ENCODE measurements at regions not wholly inside any gene's neighbourhood (a gene's known extent, or its start where the extent isn't known, plus 50 kb on each side); places are given as distances from the start of the nearest gene placed in this dataset.
"Not testable (repeated sequence)": the region's sequence is repeated elsewhere in the genome, so short reads cannot be mapped to it uniquely, and the experiment has no call there.

DNA sequence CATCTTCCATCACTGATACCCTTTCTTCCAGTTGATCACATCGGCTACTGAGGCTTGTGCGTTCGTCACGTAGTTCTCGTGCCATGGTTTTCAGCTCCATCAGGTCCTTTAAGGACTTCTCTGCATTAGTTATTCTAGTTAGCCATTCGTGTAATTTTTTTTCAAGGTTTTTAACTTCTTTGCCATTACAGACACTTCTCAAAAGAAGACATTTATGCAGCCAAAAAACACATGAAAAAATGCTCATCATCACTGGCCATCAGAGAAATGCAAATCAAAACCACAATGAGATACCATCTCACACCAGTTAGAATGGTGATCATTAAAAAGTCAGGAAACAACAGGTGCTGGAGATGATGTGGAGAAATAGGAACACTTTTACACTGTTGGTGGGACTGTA is 430.7 kb downstream of the DOK5 start:
- not testable (repeated sequence) for H3K36me3 ChIP-seq (ENCODE audit: control insufficient read depth in 3 of 3, insufficient read depth in 2 of 3, low read depth in 1 of 3, low read length in 3 of 3); H3K4me1 ChIP-seq (ENCODE audit: control insufficient read depth in 3 of 3, insufficient read depth in 2 of 3, low read depth in 1 of 3, low read length in 2 of 3); FAIRE-seq; DNase-seq; H3K27me3 ChIP-seq (ENCODE audit: control insufficient read depth in 3 of 3, insufficient read depth in 3 of 3, low read length in 3 of 3); H3K9me3 ChIP-seq (ENCODE audit: control insufficient read depth in 2 of 2, insufficient read depth in 1 of 2, low read depth in 1 of 2, low read length in 1 of 2); H3K27ac ChIP-seq (ENCODE audit: low read depth in 1 of 3, low read length in 2 of 3); H3K4me3 ChIP-seq (ENCODE audit: low read depth in 1 of 3, low read length in 3 of 3)
- 84 to 96% (median 90%) methylated on average over 6 of the region's 6 CpGs for WGBS, 3 donors

GRCh38 chr20:54897787-54898186 is 422.4 kb downstream of the DOK5 start:
- 83 to 90% (median 87%) methylated on average over 6 of the region's 6 CpGs for WGBS, 3 donors
- no peak for DNase-seq

GRCh38 chr20:54891907-54892306 is 416.5 kb downstream of the DOK5 start:
- Histone ChIP-seq H3K27me3 (ENCODE audit: control insufficient read depth in 3 of 3, insufficient read depth in 3 of 3, low read length in 3 of 3) (no peaks in the 10 kb centered on the region), H3K4me3 (ENCODE audit: low read depth in 1 of 3, low read length in 3 of 3) (no peak overlapping the region), H3K4me1 (ENCODE audit: control insufficient read depth in 3 of 3, insufficient read depth in 2 of 3, low read depth in 1 of 3, low read length in 2 of 3) (no peaks in the 10 kb centered on the region), H3K9me3 (ENCODE audit: control insufficient read depth in 2 of 2, insufficient read depth in 1 of 2, low read depth in 1 of 2, low read length in 1 of 2) (peaks cover 0 to 5% of the 10 kb centered on the region in 2 donors), H3K27ac (ENCODE audit: low read depth in 1 of 3, low read length in 2 of 3) (no peak overlapping the region), H3K36me3 (ENCODE audit: control insufficient read depth in 3 of 3, insufficient read depth in 2 of 3, low read depth in 1 of 3, low read length in 3 of 3) (no peaks in the 10 kb centered on the region)
- DNase-seq: no peak
- 65 to 73% (median 72%) methylated on average over 3 of the region's 3 CpGs for WGBS, 3 donors
- FAIRE-seq: no peak

More at GRCh38 chr20:54897787-54898186, 422.4 kb downstream of the DOK5 start:
- peaks cover 0 to 25% of the 10 kb centered on the region in 2 donors for H3K9me3 ChIP-seq (ENCODE audit: control insufficient read depth in 2 of 2, insufficient read depth in 1 of 2, low read depth in 1 of 2, low read length in 1 of 2)
- no peaks in the 10 kb centered on the region for H3K27me3 ChIP-seq (ENCODE audit: control insufficient read depth in 3 of 3, insufficient read depth in 3 of 3, low read length in 3 of 3)
- no peak overlapping the region for H3K27ac ChIP-seq (ENCODE audit: low read depth in 1 of 3, low read length in 2 of 3)
- no peaks in the 10 kb centered on the region for H3K36me3 ChIP-seq (ENCODE audit: control insufficient read depth in 3 of 3, insufficient read depth in 2 of 3, low read depth in 1 of 3, low read length in 3 of 3)
- no peaks in the 10 kb centered on the region for H3K4me1 ChIP-seq (ENCODE audit: control insufficient read depth in 3 of 3, insufficient read depth in 2 of 3, low read depth in 1 of 3, low read length in 2 of 3)
- H3K4me3 ChIP-seq (ENCODE audit: low read depth in 1 of 3, low read length in 3 of 3): no peak overlapping the region
- no peak for FAIRE-seq

DNA sequence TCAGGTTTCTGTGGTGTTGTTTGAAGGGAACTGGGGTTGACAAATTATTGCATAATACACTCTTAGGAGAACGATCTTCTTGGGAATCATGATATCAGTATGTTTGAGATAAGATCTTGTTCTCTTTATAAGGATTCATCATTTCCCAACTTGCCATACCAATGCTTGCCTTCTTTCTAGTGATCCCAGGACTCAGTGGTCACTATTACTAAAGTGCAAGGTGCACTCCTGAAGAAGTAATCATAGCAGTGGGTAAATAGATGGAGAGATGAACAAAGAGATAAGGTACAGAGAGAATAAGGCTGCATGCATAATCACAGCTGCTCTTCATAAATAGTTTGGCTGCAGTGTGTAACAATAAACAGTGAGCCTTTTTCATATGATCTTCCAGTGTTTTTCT is 404.0 kb downstream of the DOK5 start:
- Histone ChIP-seq H3K27ac (ENCODE audit: low read depth in 1 of 3, low read length in 2 of 3) (no peak overlapping the region), H3K4me1 (ENCODE audit: control insufficient read depth in 3 of 3, insufficient read depth in 2 of 3, low read depth in 1 of 3, low read length in 2 of 3) (no peaks in the 10 kb centered on the region), H3K9me3 (ENCODE audit: control insufficient read depth in 2 of 2, insufficient read depth in 1 of 2, low read depth in 1 of 2, low read length in 1 of 2) (peaks cover 0 to 5% of the 10 kb centered on the region in 2 donors), H3K36me3 (ENCODE audit: control insufficient read depth in 3 of 3, insufficient read depth in 2 of 3, low read depth in 1 of 3, low read length in 3 of 3) (no peaks in the 10 kb centered on the region), H3K4me3 (ENCODE audit: low read depth in 1 of 3, low read length in 3 of 3) (no peak overlapping the region), H3K27me3 (ENCODE audit: control insufficient read depth in 3 of 3, insufficient read depth in 3 of 3, low read length in 3 of 3) (no peaks in the 10 kb centered on the region)
- FAIRE-seq: no peak
- DNase-seq: no peak
- WGBS, 3 donors: 81 to 88% (median 83%) methylated on average over 1 of the region's 1 CpG

GRCh38 chr20:54875307-54875706 is 399.9 kb downstream of the DOK5 start:
- H3K36me3 ChIP-seq (ENCODE audit: control insufficient read depth in 3 of 3, insufficient read depth in 2 of 3, low read depth in 1 of 3, low read length in 3 of 3): no peaks in the 10 kb centered on the region
- WGBS, 3 donors: 75 to 82% (median 75%) methylated on average over 3 of the region's 3 CpGs
- no peak overlapping the region for H3K27ac ChIP-seq (ENCODE audit: low read depth in 1 of 3, low read length in 2 of 3)
- no peak overlapping the region for H3K4me3 ChIP-seq (ENCODE audit: low read depth in 1 of 3, low read length in 3 of 3)
- FAIRE-seq (no peak), DNase-seq (no peak)
- H3K4me1 ChIP-seq (ENCODE audit: control insufficient read depth in 3 of 3, insufficient read depth in 2 of 3, low read depth in 1 of 3, low read length in 2 of 3): no peaks in the 10 kb centered on the region
- H3K27me3 ChIP-seq (ENCODE audit: control insufficient read depth in 3 of 3, insufficient read depth in 3 of 3, low read length in 3 of 3): no peaks in the 10 kb centered on the region
- H3K9me3 ChIP-seq (ENCODE audit: control insufficient read depth in 2 of 2, insufficient read depth in 1 of 2, low read depth in 1 of 2, low read length in 1 of 2): no peaks in the 10 kb centered on the region

- Histone ChIP-seq H3K4me3 (ENCODE audit: low read depth in 1 of 3, low read length in 3 of 3) (no peak overlapping the region), H3K27me3 (ENCODE audit: control insufficient read depth in 3 of 3, insufficient read depth in 3 of 3, low read length in 3 of 3) (no peaks in the 10 kb centered on the region), H3K4me1 (ENCODE audit: control insufficient read depth in 3 of 3, insufficient read depth in 2 of 3, low read depth in 1 of 3, low read length in 2 of 3) (no peaks in the 10 kb centered on the region), H3K9me3 (ENCODE audit: control insufficient read depth in 2 of 2, insufficient read depth in 1 of 2, low read depth in 1 of 2, low read length in 1 of 2) (no peaks in the 10 kb centered on the region), H3K36me3 (ENCODE audit: control insufficient read depth in 3 of 3, insufficient read depth in 2 of 3, low read depth in 1 of 3, low read length in 3 of 3) (no peaks in the 10 kb centered on the region), H3K27ac (ENCODE audit: low read depth in 1 of 3, low read length in 2 of 3) (no peak overlapping the region)
- WGBS, 3 donors: 85 to 87% (median 87%) methylated on average over 5 of the region's 5 CpGs
- DNase-seq (no peak), FAIRE-seq (no peak)
Measured at GRCh38 chr20:54874718-54875117, 399.3 kb downstream of the DOK5 start.

- no peak for DNase-seq
- Histone ChIP-seq H3K27ac (ENCODE audit: low read depth in 1 of 3, low read length in 2 of 3) (no peak overlapping the region), H3K27me3 (ENCODE audit: control insufficient read depth in 3 of 3, insufficient read depth in 3 of 3, low read length in 3 of 3) (no peaks in the 10 kb centered on the region), H3K9me3 (ENCODE audit: control insufficient read depth in 2 of 2, insufficient read depth in 1 of 2, low read depth in 1 of 2, low read length in 1 of 2) (no peaks in the 10 kb centered on the region), H3K4me3 (ENCODE audit: low read depth in 1 of 3, low read length in 3 of 3) (no peak overlapping the region), H3K4me1 (ENCODE audit: control insufficient read depth in 3 of 3, insufficient read depth in 2 of 3, low read depth in 1 of 3, low read length in 2 of 3) (no peaks in the 10 kb centered on the region), H3K36me3 (ENCODE audit: control insufficient read depth in 3 of 3, insufficient read depth in 2 of 3, low read depth in 1 of 3, low read length in 3 of 3) (no peaks in the 10 kb centered on the region)
- FAIRE-seq: no peak
- WGBS, 3 donors: 82 to 92% (median 86%) methylated on average over 1 of the region's 1 CpG
Measured at GRCh38 chr20:54872440-54872839, 397.0 kb downstream of the DOK5 start.

DNA sequence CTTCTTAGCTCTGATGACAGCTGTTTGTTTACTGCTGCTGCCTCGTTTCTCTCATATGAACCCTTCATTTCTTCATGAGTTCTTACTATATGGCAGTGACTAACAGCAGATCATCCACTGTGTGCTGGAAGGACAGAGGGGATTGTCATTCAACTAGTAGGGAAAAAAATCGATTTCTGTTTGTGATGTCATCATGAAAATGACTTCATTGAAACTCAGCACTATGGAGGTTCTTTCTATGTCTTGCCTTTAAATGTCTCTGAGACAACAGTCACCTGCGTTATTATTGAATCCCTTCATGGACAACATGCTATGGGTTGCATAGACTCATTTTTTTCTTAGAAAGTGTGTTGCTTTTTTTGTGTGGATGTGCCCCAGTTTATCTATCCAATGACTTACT is 394.4 kb downstream of the DOK5 start:
- WGBS, 3 donors: 52 to 65% (median 53%) methylated on average over 3 of the region's 3 CpGs
- Histone ChIP-seq H3K36me3 (ENCODE audit: control insufficient read depth in 3 of 3, insufficient read depth in 2 of 3, low read depth in 1 of 3, low read length in 3 of 3) (no peaks in the 10 kb centered on the region), H3K4me3 (ENCODE audit: low read depth in 1 of 3, low read length in 3 of 3) (no peak overlapping the region), H3K27ac (ENCODE audit: low read depth in 1 of 3, low read length in 2 of 3) (no peak overlapping the region), H3K4me1 (ENCODE audit: control insufficient read depth in 3 of 3, insufficient read depth in 2 of 3, low read depth in 1 of 3, low read length in 2 of 3) (no peaks in the 10 kb centered on the region), H3K9me3 (ENCODE audit: control insufficient read depth in 2 of 2, insufficient read depth in 1 of 2, low read depth in 1 of 2, low read length in 1 of 2) (no peaks in the 10 kb centered on the region), H3K27me3 (ENCODE audit: control insufficient read depth in 3 of 3, insufficient read depth in 3 of 3, low read length in 3 of 3) (no peaks in the 10 kb centered on the region)
- DNase-seq: no peak
- no peak for FAIRE-seq

GRCh38 chr20:54865273-54865672 is 389.9 kb downstream of the DOK5 start:
- no peak for DNase-seq
- 79 to 84% (median 82%) methylated on average over 4 of the region's 4 CpGs for WGBS, 3 donors
- Histone ChIP-seq H3K4me1 (ENCODE audit: control insufficient read depth in 3 of 3, insufficient read depth in 2 of 3, low read depth in 1 of 3, low read length in 2 of 3) (no peaks in the 10 kb centered on the region), H3K9me3 (ENCODE audit: control insufficient read depth in 2 of 2, insufficient read depth in 1 of 2, low read depth in 1 of 2, low read length in 1 of 2) (no peaks in the 10 kb centered on the region), H3K4me3 (ENCODE audit: low read depth in 1 of 3, low read length in 3 of 3) (no peak overlapping the region), H3K27ac (ENCODE audit: low read depth in 1 of 3, low read length in 2 of 3) (no peak overlapping the region), H3K36me3 (ENCODE audit: control insufficient read depth in 3 of 3, insufficient read depth in 2 of 3, low read depth in 1 of 3, low read length in 3 of 3) (no peaks in the 10 kb centered on the region), H3K27me3 (ENCODE audit: control insufficient read depth in 3 of 3, insufficient read depth in 3 of 3, low read length in 3 of 3) (no peaks in the 10 kb centered on the region)
- FAIRE-seq: no peak
